ENCODE measurements at regions not wholly inside any gene's neighbourhood (a gene's known extent, or its start where the extent isn't known, plus 50 kb on each side); places are given as distances from the start of the nearest gene placed in this dataset.

GRCh38 chr7:25319707-25320106 is 91.4 kb upstream of the NPVF start:
- Mint-ChIP-seq H3K36me3 (ENCODE audit: low read depth) (no peaks in the 10 kb centered on the region), H3K27me3 (peaks cover 18% of the 10 kb centered on the region), H3K27ac (no peak overlapping the region), H3K4me1 (no peaks in the 10 kb centered on the region), H3K4me3 (no peak overlapping the region), H3K9me3 (no peaks in the 10 kb centered on the region)
- TF ChIP-seq CTCF (IDR thresholded peaks at IDR 0.05), result no peak
- no peak for DNase-seq
- no peak for ATAC-seq (ENCODE audit: low read depth)
- intact Hi-C loops (cut with micrococcal nuclease), result no loop called here
- CTCF ChIA-PET, result no interaction called here
- POLR2A ChIA-PET, result no interaction called here

- no peak overlapping the region for H3K27ac Mint-ChIP-seq
- no peaks in the 10 kb centered on the region for H3K4me1 Mint-ChIP-seq
- intact Hi-C loops (cut with micrococcal nuclease), result no loop called here
- H3K4me3 Mint-ChIP-seq, result no peak overlapping the region
- no peak for TF ChIP-seq CTCF (IDR thresholded peaks at IDR 0.05)
- H3K36me3 Mint-ChIP-seq (ENCODE audit: low read depth), result no peaks in the 10 kb centered on the region
- CTCF ChIA-PET, result no interaction called here
- H3K27me3 Mint-ChIP-seq, result peaks cover 19% of the 10 kb centered on the region
- H3K9me3 Mint-ChIP-seq, result no peaks in the 10 kb centered on the region
- ATAC-seq (ENCODE audit: low read depth) (no peak), DNase-seq (no peak)
- POLR2A ChIA-PET, result no interaction called here
Measured at GRCh38 chr7:25320791-25321190, 92.5 kb upstream of the NPVF start.

GRCh38 chr7:25321424-25321823 is 93.1 kb upstream of the NPVF start:
- Mint-ChIP-seq H3K4me3 (no peak overlapping the region), H3K9me3 (no peaks in the 10 kb centered on the region), H3K27ac (no peak overlapping the region), H3K27me3 (peaks cover 25% of the 10 kb centered on the region), H3K36me3 (ENCODE audit: low read depth) (no peaks in the 10 kb centered on the region), H3K4me1 (no peaks in the 10 kb centered on the region)
- POLR2A ChIA-PET, result no interaction called here
- DNase-seq (no peak), ATAC-seq (ENCODE audit: low read depth) (no peak)
- TF ChIP-seq CTCF (IDR thresholded peaks at IDR 0.05), result no peak
- CTCF ChIA-PET, result no interaction called here
- intact Hi-C loops (cut with micrococcal nuclease), result no loop called here

GRCh38 chr7:25322473-25322872 is 94.2 kb upstream of the NPVF start:
- H3K27me3 Mint-ChIP-seq, result peaks cover 28% of the 10 kb centered on the region

GRCh38 chr7:25325186-25325757 is 97.0 kb upstream of the NPVF start:
- H3K9me3 Mint-ChIP-seq, result no peaks in the 10 kb centered on the region
- no peak overlapping the region for H3K27ac Mint-ChIP-seq
- ChIA-PET POLR2A (no interaction called here), CTCF (no interaction called here)
- no peaks in the 10 kb centered on the region for H3K36me3 Mint-ChIP-seq (ENCODE audit: low read depth)
- H3K27me3 Mint-ChIP-seq, result peaks cover 21% of the 10 kb centered on the region
- ATAC-seq (ENCODE audit: low read depth) (no peak), DNase-seq (no peak)
- no peak overlapping the region for H3K4me3 Mint-ChIP-seq
- H3K4me1 Mint-ChIP-seq, result no peaks in the 10 kb centered on the region
- intact Hi-C loops (cut with micrococcal nuclease), result no loop called here
- no peak for TF ChIP-seq CTCF (IDR thresholded peaks at IDR 0.05)

More at GRCh38 chr7:25322473-25322872, 94.2 kb upstream of the NPVF start:
- Mint-ChIP-seq H3K9me3 (no peaks in the 10 kb centered on the region), H3K27ac (no peak overlapping the region), H3K4me1 (no peaks in the 10 kb centered on the region), H3K4me3 (no peak overlapping the region), H3K36me3 (ENCODE audit: low read depth) (no peaks in the 10 kb centered on the region)
- TF ChIP-seq CTCF (IDR thresholded peaks at IDR 0.05), result no peak
- CTCF ChIA-PET, result no interaction called here
- intact Hi-C loops (cut with micrococcal nuclease), result no loop called here
- no peak for ATAC-seq (ENCODE audit: low read depth)
- POLR2A ChIA-PET, result no interaction called here
- DNase-seq, result no peak
